DMS79 treated with DMSO at 0.1 percent for 48 hours (cell line): ENCODE measurements at regions not wholly inside any gene's neighbourhood (a gene's known extent, or its start where the extent isn't known, plus 50 kb on each side); places are given as distances from the start of the nearest gene placed in this dataset.
"Not testable (repeated sequence)": the region's sequence is repeated elsewhere in the genome, so short reads cannot be mapped to it uniquely, and the experiment has no call there.

Experiments
- DNase-seq: peaks from one replicate; lab custom pipeline; 2025; lab: John Stamatoyannopoulos, UW

GRCh38 chr7:65621580-65622201 is 248.0 kb downstream of the ZNF92 start:
- peak; percentile 7 for DNase-seq

- not testable (repeated sequence) for DNase-seq
These were observed 241.6 kb upstream of the VKORC1L1 start for GRCh38 chr7:65631236-65631635.

DNA sequence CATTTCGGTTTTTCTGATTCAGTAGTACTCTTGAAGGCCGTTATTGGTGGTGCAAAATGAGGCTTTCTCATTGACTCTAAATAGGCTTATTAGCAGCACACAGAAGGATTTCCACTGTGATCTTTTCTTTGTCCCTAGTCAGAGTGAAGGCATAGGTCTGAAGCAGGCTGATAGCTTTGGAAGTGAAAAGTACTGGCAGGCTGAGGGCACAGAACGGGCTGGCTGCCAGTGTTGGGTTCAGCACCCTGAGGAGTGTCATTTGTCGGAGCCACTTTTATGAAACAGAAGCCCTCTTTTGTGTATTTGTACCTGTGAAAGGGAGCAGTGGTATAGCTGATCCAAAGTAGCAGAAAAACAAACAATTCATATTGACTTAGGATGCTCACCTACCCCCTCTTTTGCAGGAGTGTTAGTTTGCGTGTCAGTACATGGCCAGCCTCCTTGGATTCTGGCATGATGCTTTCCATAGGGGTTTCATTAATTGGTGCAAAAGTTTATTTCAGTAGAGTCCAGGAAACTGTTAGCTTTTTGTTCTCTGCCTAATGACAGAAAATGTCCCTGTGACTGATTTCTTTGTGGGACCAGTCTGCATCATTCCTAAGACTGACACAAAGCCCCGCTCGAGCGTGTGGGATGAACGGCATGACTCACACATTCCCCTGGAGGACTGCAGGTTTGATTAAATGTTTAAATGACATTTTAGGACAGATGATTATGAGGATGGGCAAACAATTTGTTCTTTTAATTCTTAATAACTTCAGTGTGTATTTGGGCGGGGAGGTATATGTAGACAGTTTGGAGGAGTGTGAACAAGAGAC is 239.1 kb upstream of the VKORC1L1 start:
- DNase-seq: not testable (repeated sequence)

DNA sequence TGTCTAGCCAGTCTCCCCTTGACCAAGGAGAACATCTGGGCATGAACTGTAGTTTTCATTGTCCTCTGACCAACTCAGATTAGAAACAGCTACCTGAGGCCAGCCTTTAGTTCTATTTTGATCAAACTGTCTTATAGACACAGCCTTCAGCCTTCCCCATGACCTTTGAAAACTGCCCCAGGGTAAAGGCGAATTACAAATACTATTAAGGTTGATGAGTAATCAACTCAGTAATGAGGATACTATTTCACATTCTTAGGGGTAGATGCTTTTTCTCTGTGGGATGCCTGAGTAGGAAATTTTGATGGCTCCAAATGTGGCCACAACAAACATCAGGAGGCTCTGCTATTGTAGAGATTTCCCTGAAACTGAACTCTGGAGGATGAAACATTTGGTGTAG is 234.0 kb upstream of the VKORC1L1 start:
- not testable (repeated sequence) for DNase-seq

DNA sequence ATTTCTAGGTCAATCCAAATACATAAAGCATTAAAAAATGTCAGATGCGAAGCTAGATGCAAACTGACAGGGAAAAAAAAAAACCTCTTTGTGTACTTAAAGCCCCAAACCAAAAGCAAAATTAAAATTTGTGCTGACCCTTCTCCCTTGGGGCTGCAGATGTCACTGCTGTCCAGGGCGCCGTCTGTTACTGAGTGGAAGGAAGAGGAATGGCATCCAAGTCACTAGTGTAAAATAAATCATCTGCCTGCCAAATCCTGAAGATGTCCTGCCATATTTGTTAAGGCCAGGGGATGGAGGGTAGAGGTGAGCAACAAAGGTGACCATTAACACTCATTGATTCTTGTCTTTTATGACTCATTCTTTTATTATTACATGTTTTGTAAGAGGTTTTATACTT is 233.2 kb upstream of the VKORC1L1 start:
- DNase-seq: not testable (repeated sequence)

GRCh38 chr7:65643498-65643897 is 229.4 kb upstream of the VKORC1L1 start:
- DNase-seq: not testable (repeated sequence)

GRCh38 chr7:65647153-65647964 is 225.5 kb upstream of the VKORC1L1 start:
- DNase-seq: not testable (repeated sequence)

- DNase-seq: not testable (repeated sequence)
These were observed 221.7 kb upstream of the VKORC1L1 start for GRCh38 chr7:65651174-65651573.

DNA sequence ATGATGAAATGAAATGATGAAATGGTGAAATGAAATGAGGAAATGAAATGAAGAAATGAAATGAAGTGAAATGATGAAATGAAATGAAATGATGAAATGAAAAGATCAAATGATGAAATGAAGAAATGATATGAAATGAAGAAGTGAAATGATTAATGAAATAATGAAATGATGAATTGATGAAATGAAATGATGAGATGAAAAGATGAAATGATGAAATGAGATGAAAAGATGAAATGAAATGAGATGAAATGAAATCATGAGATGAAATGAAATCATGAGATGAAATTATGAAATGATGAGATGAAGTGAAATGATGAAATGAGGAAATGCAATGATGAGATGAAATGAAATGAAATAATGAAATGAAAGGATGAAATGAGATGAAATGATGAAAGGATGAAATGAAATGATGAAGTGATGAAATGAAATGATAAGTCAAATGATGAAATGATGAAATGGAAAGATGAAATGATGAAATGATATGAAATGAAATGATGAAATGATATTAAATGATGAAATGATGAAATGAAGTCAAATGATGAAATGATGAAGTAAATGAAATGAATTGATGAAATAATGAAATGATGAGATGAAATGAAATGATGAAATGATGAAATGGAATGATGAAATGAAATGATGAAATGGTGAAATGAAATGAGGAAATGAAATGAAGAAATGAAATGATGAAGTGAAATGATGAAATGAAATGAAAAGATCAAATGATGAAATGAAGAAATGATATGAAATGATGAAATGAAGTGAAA is 220.9 kb upstream of the VKORC1L1 start:
- DNase-seq: not testable (repeated sequence)

- not testable (repeated sequence) for DNase-seq
These were observed 220.2 kb upstream of the VKORC1L1 start for GRCh38 chr7:65652669-65653068.

- DNase-seq: not testable (repeated sequence)
These were observed 216.2 kb upstream of the VKORC1L1 start for GRCh38 chr7:65656494-65657188.

DNA sequence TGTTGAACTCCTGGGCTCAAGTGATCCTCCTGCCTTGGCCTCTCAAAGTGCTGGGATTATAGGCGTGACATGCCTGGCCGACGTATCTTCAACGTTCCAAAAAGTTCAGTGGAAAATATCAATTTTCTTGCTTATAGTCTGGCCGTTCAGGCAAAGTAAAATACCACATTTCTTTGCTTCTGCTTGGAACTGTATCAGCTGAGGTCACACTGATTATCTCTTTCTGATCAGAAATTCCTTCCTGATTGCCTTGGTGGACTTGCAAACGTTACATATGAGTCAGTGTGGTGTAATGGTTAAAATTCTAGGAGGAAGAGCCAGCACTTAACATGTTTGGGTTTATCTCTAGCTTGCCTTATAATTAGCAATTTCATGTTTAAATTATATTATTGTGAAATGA is 189.5 kb upstream of the VKORC1L1 start:
- not testable (repeated sequence) for DNase-seq

GRCh38 chr7:65699026-65699714 is 173.7 kb upstream of the VKORC1L1 start:
- DNase-seq: not testable (repeated sequence)

- DNase-seq: not testable (repeated sequence)
These were observed 173.0 kb upstream of the VKORC1L1 start for GRCh38 chr7:65699715-65700356.

DNA sequence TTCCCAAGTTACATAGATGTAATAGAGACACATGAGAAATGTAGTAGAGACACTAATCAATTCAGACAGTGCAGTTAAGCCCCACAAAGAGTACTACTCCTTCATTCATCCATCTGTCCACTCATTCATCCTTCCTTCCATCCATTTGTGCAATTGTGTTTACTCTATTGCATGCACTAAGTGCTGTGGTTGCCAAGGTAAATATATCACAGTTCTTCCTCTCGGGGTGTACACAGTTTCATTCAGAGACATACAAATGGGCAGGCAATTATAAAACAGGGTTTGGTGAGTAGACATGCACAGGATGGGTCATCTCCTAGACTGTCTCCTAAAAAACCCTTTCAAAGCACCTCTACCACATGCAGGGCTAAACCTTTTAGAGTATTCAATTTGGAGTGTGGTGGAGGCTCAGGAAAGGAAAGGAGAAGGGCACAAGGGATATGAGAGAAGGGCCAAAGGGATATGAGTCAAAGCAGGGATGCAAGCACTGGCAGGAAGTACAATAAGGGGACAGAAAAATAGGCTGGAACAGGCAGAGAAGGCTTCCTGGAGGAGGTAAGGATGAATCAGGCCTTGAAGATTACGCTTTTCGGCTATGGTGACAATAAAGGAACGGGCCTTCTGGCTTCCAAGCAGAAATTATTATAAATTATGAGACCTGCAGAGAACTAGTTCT is 153.6 kb upstream of the VKORC1L1 start:
- DNase-seq: not testable (repeated sequence)

DNA sequence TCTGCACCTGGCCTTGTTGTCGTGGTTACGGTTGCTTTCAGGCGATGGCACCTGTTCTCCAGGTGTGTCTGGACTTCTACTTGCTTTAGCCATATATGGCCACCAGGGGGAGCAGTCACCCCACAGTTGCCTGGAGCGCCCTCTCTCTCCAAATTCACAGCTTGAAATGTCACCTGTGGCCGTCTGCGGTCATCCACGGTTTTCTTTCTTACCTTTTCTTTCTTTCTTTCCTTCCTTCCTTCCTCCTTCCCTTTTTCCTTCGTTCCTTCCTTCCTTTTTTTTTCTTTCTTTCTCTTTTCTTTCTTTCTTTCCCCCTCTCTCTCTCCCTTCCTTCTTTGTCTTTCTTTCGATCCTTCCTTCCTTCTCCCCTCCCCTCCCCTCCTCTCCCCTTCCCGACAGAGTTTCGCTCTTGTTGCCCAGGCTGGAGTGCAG is 150.5 kb upstream of the VKORC1L1 start:
- peak; percentile 77 for DNase-seq

DNA sequence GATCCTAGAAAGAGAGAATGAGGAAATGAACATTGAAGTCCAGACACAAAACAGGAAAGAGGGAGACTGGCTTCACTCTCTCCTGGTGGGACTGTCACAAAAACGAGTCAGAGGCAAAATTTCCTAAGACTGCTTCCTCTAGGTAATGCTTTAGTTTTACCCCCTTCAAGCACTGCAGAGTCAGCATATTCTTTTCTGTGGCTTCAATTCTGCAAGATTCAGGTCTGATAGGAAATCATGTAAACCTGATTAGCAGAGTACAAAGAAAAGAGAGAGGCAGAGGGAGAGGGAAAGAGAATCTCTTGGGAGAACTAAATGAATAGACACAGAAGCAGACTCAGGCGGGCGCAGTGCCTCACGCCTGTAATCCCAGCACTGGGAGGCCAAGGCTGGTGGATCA is 145.7 kb upstream of the VKORC1L1 start:
- DNase-seq: not testable (repeated sequence)

- DNase-seq: no peak
These were observed 141.7 kb upstream of the VKORC1L1 start for GRCh38 chr7:65731129-65731528.

- peak; percentile 19 for DNase-seq
These were observed 141.3 kb upstream of the VKORC1L1 start for GRCh38 chr7:65731562-65732035.
